COLO829 (cell line): ENCODE measurements at regions not wholly inside any gene's neighbourhood (a gene's known extent, or its start where the extent isn't known, plus 50 kb on each side); places are given as distances from the start of the nearest gene placed in this dataset.

ENCODE experiments used
- DNase-seq: peaks from one replicate; pipeline ENCODE4 v3.0.0; 2012; ENCODE audit warnings: low spot score

- DNase-seq, result no peak
These were observed 890.1 kb downstream of the GALC start for GRCh38 chr14:87102811-87103378.

- no peak for DNase-seq
These were observed 896.0 kb downstream of the GALC start for GRCh38 chr14:87097015-87097414.

GRCh38 chr14:87094913-87095312 is 898.1 kb downstream of the GALC start:
- DNase-seq, result no peak

- no peak for DNase-seq
These were observed 904.4 kb downstream of the GALC start for GRCh38 chr14:87088588-87088987.

GRCh38 chr14:87087881-87088280 is 905.1 kb downstream of the GALC start:
- no peak for DNase-seq

- no peak for DNase-seq
These were observed 908.1 kb downstream of the GALC start for GRCh38 chr14:87084908-87085307.

- DNase-seq, result no peak
These were observed 910.1 kb downstream of the GALC start for GRCh38 chr14:87082917-87083316.

- no peak for DNase-seq
These were observed 912.0 kb downstream of the GALC start for GRCh38 chr14:87081004-87081403.

- DNase-seq, result no peak
These were observed 912.8 kb downstream of the GALC start for GRCh38 chr14:87080146-87080545.

GRCh38 chr14:87079416-87079815 is 913.6 kb downstream of the GALC start:
- DNase-seq, result no peak

- no peak for DNase-seq
These were observed 916.1 kb downstream of the GALC start for GRCh38 chr14:87076922-87077321.

GRCh38 chr14:87076146-87076545 is 916.8 kb downstream of the GALC start:
- DNase-seq, result no peak

- no peak for DNase-seq
These were observed 919.0 kb downstream of the GALC start for GRCh38 chr14:87073880-87074570.

GRCh38 chr14:87067591-87067990 is 925.4 kb downstream of the GALC start:
- no peak for DNase-seq

- no peak for DNase-seq
These were observed 925.9 kb downstream of the GALC start for GRCh38 chr14:87067061-87067460.

GRCh38 chr14:87066221-87066817 is 926.7 kb downstream of the GALC start:
- DNase-seq, result no peak

- no peak for DNase-seq
These were observed 927.6 kb downstream of the GALC start for GRCh38 chr14:87065366-87065765.

- no peak for DNase-seq
These were observed 929.8 kb downstream of the GALC start for GRCh38 chr14:87063181-87063580.

GRCh38 chr14:87060405-87060804 is 932.6 kb downstream of the GALC start:
- no peak for DNase-seq

- DNase-seq, result no peak
These were observed 933.7 kb downstream of the GALC start for GRCh38 chr14:87059060-87059839.

- no peak for DNase-seq
These were observed 938.0 kb downstream of the GALC start for GRCh38 chr14:87055007-87055406.

GRCh38 chr14:87052646-87053225 is 940.2 kb downstream of the GALC start:
- no peak for DNase-seq

GRCh38 chr14:87050421-87050820 is 942.6 kb downstream of the GALC start:
- DNase-seq, result no peak
